Suprapubic skin (tissue), 4 donors: ENCODE measurements at regions not wholly inside any gene's neighbourhood (a gene's known extent, or its start where the extent isn't known, plus 50 kb on each side); places are given as distances from the start of the nearest gene placed in this dataset.

Source experiments
- CTCF ChIP-seq, 2 donors: fragments of 200-600 bp in 1 of 2; fragments of 450-650 bp in 1 of 2; sonication (generic) in 1 of 2; IDR thresholded peaks; one replicate each; pipeline ENCODE4 v1.5.1; 2016 to 2019; ENCODE audit warnings: antibody characterized with exemption in 2 of 2, mild to moderate bottlenecking in 1 of 2, moderate library complexity in 1 of 2
- EP300 ChIP-seq: sonication (generic); formaldehyde crosslinking; IDR thresholded peaks from one replicate; pipeline ENCODE4 v1.6.1; 2017; ENCODE audit warnings: antibody characterized with exemption
- POLR2AphosphoS5 ChIP-seq, 3 donors: sonication (generic); formaldehyde crosslinking; IDR thresholded peaks; one replicate each; pipeline ENCODE4 v1.6.1; 2017; ENCODE audit warnings: antibody characterized with exemption in 3 of 3

GRCh38 chr12:124147027-124147426, 147.9 kb upstream of the RFLNA start:
- TF ChIP-seq CTCF (IDR thresholded peaks at IDR 0.05) (no peak), POLR2AphosphoS5 (IDR thresholded peaks at IDR 0.05) (no peak), EP300 (no peak)
